Brain microvascular endothelial cell (primary cell): ENCODE measurements at regions not wholly inside any gene's neighbourhood (a gene's known extent, or its start where the extent isn't known, plus 50 kb on each side); places are given as distances from the start of the nearest gene placed in this dataset.
A peak's percentile ranks its signal among the peaks of the same experiment; 100 is the strongest.

Experiments
- DNase-seq: peaks from one replicate; pipeline ENCODE4 v3.0.0-alpha.2; 2020
- H3K27ac ChIP-seq: fragments of 250-450 bp; sonication (Bioruptor Pico); 2 replicates; pipeline ENCODE4 v1.5.1; 2020; ENCODE audit warnings: mild to moderate bottlenecking, moderate library complexity
- H3K27me3 ChIP-seq: fragments of 250-450 bp; sonication (Bioruptor Pico); replicated peaks from 2 replicates; pipeline ENCODE4 v1.5.1; 2020; ENCODE audit warnings: mild to moderate bottlenecking
- H3K36me3 ChIP-seq: fragments of 250-450 bp; sonication (Bioruptor Pico); replicated peaks from 2 replicates; pipeline ENCODE4 v1.5.1; 2020; ENCODE audit warnings: mild to moderate bottlenecking
- H3K4me3 ChIP-seq: 2 replicates; pipeline ENCODE4 v1.5.1; 2011; ENCODE audit warnings: low read depth, mild to moderate bottlenecking, control low read depth, low read length, moderate library complexity
- CTCF ChIP-seq: IDR thresholded peaks from 2 replicates; pipeline ENCODE4 v1.5.1; 2011; ENCODE audit warnings: low read depth, mild to moderate bottlenecking, moderate library complexity, low read length, control low read depth, inconsistent platforms; ENCODE audit errors: missing control alignments
- in situ Hi-C: cut with HindIII; loops from 2 replicates; pipeline ENCODE4 v1.10.0; 2017; ENCODE audit warnings: low sequenced_read_pairs, low pct_ligation_motif_present

- H3K36me3 ChIP-seq: no peaks in the 10 kb centered on the region
- H3K4me3 ChIP-seq: no peak overlapping the region
- no peaks in the 10 kb centered on the region for H3K27me3 ChIP-seq
- in situ Hi-C loops: no loop called here
- no peak for TF ChIP-seq CTCF
- no peak for DNase-seq
- no peak overlapping the region for H3K27ac ChIP-seq
These were observed 818.9 kb upstream of the LCORL start for GRCh38 chr4:18840481-18840880.

GRCh38 chr4:18816228-18816895 is 794.8 kb upstream of the LCORL start:
- H3K27ac ChIP-seq: no peak overlapping the region
- in situ Hi-C loops: no loop called here
- no peak for TF ChIP-seq CTCF
- no peaks in the 10 kb centered on the region for H3K36me3 ChIP-seq
- peak; percentile 4 for DNase-seq
- H3K4me3 ChIP-seq: no peak overlapping the region
- H3K27me3 ChIP-seq: no peaks in the 10 kb centered on the region

GRCh38 chr4:18815779-18816173 is 794.2 kb upstream of the LCORL start:
- Histone ChIP-seq H3K27me3 (no peaks in the 10 kb centered on the region), H3K27ac (no peak overlapping the region), H3K4me3 (no peak overlapping the region), H3K36me3 (no peaks in the 10 kb centered on the region)
- DNase-seq: no peak
- peak; percentile 2 for TF ChIP-seq CTCF
- in situ Hi-C loops: no loop called here

- Histone ChIP-seq H3K27me3 (no peaks in the 10 kb centered on the region), H3K4me3 (no peak overlapping the region), H3K27ac (no peak overlapping the region), H3K36me3 (no peaks in the 10 kb centered on the region)
- in situ Hi-C loops: no loop called here
- TF ChIP-seq CTCF: no peak
- no peak for DNase-seq
These were observed 793.7 kb upstream of the LCORL start for GRCh38 chr4:18815081-18815778.

- Histone ChIP-seq H3K27ac (no peak overlapping the region), H3K4me3 (no peak overlapping the region), H3K27me3 (no peaks in the 10 kb centered on the region), H3K36me3 (no peaks in the 10 kb centered on the region)
- in situ Hi-C loops: no loop called here
- DNase-seq: no peak
- no peak for TF ChIP-seq CTCF
These were observed 792.2 kb upstream of the LCORL start for GRCh38 chr4:18813771-18814170.
